LNCaP clone FGC (cell line): ENCODE measurements at regions not wholly inside any gene's neighbourhood (a gene's known extent, or its start where the extent isn't known, plus 50 kb on each side); places are given as distances from the start of the nearest gene placed in this dataset.
"Not testable (repeated sequence)": the region's sequence is repeated elsewhere in the genome, so short reads cannot be mapped to it uniquely, and the experiment has no call there.

Experiments used
- DNase-seq: peaks from one replicate; pipeline ENCODE4 v3.0.0-alpha.2; 2011; ENCODE audit warnings: low read depth
- H3K4me3 ChIP-seq: 2 replicates; pipeline ENCODE4 v1.5.1; 2011; ENCODE audit warnings: mild to moderate bottlenecking, low read depth, low read length, control low read depth
- TF ChIP-seq, protein P1 (sequence below): IDR thresholded peaks from 2 replicates; pipeline ENCODE4 v1.5.1; 2012; ENCODE audit warnings: mild to moderate bottlenecking; ENCODE audit not compliant: control insufficient read depth, insufficient read depth; ENCODE audit errors: extremely low read depth

DNA sequence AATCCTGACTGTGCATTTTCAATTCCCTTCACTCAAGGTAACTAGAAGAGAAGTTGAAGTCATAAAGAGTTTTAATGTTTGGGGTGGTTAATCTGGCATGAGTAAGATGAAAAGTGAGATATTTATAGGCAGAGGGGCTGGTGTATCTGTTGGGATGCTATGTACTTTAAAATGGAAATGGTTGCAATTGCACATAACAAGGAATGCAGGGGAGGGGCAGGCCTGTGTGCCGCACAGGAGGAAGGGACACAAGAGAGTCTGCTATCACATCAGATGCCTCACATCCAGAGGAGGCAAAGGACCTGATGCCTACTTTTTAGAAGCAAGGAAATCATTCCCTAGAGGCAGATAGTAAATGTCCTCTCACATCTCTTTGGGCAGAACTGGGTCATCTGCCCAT lies 55.5 kb upstream of the OSMR start:
- TF ChIP-seq, protein P1, sequence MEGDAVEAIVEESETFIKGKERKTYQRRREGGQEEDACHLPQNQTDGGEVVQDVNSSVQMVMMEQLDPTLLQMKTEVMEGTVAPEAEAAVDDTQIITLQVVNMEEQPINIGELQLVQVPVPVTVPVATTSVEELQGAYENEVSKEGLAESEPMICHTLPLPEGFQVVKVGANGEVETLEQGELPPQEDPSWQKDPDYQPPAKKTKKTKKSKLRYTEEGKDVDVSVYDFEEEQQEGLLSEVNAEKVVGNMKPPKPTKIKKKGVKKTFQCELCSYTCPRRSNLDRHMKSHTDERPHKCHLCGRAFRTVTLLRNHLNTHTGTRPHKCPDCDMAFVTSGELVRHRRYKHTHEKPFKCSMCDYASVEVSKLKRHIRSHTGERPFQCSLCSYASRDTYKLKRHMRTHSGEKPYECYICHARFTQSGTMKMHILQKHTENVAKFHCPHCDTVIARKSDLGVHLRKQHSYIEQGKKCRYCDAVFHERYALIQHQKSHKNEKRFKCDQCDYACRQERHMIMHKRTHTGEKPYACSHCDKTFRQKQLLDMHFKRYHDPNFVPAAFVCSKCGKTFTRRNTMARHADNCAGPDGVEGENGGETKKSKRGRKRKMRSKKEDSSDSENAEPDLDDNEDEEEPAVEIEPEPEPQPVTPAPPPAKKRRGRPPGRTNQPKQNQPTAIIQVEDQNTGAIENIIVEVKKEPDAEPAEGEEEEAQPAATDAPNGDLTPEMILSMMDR = no peak
- no peak overlapping the region for H3K4me3 ChIP-seq
- DNase-seq = no peak

DNA sequence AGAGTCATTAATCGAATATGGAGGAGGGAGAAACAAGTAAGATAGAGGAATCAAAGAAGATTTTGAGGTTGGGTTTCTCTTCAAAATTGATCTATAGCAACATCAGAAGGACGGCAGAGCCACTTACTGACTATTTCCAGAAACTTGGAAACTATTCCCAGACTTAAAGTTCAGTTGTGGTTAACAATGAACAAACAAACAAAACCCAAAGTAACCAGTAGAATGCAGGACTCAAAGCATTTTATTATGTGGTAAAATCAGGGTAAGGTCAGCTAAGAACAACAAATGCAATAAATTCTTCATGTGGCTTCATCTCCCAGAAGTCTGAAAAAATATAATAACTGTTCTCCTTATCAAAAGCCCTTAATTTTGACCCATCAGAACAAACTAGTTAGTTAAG lies 54.9 kb upstream of the OSMR start:
- DNase-seq = no peak
- no peak overlapping the region for H3K4me3 ChIP-seq
- TF ChIP-seq, protein P1 = no peak

DNA sequence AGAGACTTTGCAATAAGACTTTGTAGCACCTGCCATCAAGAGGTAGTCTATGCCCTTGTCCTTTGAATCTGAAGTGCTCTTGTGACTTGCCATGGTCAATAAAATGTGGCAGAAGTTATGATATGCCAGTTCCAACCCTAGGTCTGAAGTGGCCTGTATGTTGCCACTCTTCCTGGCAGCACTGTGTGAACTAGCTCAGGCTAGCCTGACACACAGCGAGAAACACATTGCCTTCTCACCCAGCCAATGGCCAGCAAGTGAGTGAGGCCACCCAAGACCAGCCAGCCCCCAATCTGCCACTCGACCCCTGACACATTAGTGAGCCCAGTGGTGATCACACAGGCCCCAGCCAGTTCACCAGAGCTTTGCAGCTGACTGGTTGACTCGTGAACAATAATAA lies 52.7 kb upstream of the OSMR start:
- TF ChIP-seq, protein P1 = no peak
- H3K4me3 ChIP-seq = no peak overlapping the region
- DNase-seq = no peak

DNA sequence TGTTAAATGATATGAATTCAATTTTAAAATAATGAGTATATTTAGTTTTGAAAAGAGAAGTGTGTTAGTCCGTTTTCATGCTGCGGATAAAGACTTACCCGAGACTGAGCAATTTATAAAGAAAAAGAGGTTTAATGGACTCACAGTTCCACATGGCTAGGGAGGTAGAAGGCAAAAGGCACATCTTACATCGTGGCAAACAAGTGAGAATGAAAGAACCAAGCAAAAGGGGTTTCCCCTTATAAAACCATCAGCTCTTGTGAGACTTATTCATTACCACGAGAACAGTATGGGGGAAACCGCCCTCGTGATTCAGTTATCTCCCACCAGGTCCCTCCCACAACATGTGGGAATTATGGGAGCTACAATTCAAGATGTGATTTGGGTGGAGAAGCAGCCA lies 51.8 kb upstream of the OSMR start:
- not testable (repeated sequence) for H3K4me3 ChIP-seq, DNase-seq

DNA sequence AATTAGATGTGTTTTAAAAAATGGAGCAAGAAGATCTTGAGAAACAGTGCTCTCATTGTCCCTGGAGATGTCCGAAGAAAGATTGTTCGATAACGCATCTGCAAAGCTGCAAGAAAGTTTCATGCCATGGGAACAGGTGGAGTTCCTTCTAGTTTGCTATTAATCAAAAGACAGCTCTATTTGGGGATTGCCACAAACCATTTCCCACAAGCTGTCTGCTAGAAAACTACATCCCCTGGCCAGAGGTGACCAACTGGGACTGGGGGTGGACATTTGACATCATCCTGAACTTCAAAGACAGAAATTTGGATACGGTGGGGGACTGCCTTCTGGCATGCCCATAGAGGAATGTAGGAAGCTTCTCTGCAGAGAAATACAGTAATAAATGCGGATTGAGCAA lies 50.8 kb upstream of the OSMR start:
- TF ChIP-seq, protein P1 = no peak
- H3K4me3 ChIP-seq = no peak overlapping the region
- DNase-seq = no peak

DNA sequence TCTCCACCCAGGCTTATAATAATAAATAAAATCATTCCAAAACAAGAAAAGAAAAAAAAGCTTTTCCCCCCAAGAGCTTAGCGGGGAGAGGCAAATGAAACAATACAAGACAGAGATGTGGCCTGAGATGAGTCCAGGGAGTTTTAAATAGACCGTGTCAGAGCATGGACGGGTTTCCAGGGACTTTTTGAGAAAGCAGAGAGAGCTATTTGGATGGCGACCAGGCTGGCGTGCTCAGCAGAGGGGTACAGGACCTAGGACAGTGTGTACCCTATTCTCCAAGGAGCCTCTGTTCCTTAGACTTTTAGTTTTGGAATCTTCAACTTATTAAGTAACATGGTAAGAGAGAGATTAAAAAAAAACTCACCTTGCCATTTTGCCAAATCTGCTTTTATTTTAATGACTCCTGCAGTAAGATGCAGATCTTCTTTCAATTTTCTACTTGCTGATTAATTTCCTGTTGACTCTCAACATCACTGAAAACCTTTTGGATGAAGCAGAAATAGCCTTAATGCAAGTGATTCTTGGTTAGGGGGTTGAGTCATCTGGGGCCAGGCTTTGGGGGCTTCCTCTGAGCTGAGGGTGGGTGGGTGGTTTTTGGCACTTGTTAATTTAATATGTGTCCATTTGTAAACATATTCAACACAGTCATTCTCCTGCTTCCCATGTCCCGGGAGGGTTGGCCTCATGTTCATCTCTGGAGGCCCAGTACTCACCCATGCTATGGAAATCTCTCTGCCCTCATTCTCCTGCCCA lies 49.6 kb upstream of the OSMR start:
- TF ChIP-seq, protein P1 = no peak
- H3K4me3 ChIP-seq = no peak overlapping the region
- no peak for DNase-seq
